Type B pancreatic cell (in vitro differentiated cells): ENCODE measurements at regions not wholly inside any gene's neighbourhood (a gene's known extent, or its start where the extent isn't known, plus 50 kb on each side); places are given as distances from the start of the nearest gene placed in this dataset.
A peak's percentile ranks its signal among the peaks of the same experiment; 100 is the strongest.

ENCODE experiments used
- DNase-seq: peaks from one replicate; pipeline ENCODE4 v3.0.0; 2021; ENCODE audit warnings: mixed read lengths; ENCODE audit not compliant: unreplicated experiment; ENCODE audit errors: extremely low spot score
- H3K27ac Mint-ChIP-seq: 2 replicates; pipeline ENCODE4 v1.8.0; 2021; ENCODE audit warnings: mild to moderate bottlenecking, mixed read lengths
- H3K27me3 Mint-ChIP-seq: 2 replicates; pipeline ENCODE4 v1.8.0; 2021; ENCODE audit warnings: mixed read lengths
- H3K36me3 Mint-ChIP-seq: 2 replicates; pipeline ENCODE4 v1.8.0; 2021; ENCODE audit warnings: mixed read lengths
- H3K4me1 Mint-ChIP-seq: one replicate; pipeline ENCODE4 v1.8.0; 2021; ENCODE audit warnings: mixed read lengths; ENCODE audit not compliant: unreplicated experiment
- H3K4me3 Mint-ChIP-seq: 2 replicates; pipeline ENCODE4 v1.8.0; 2021; ENCODE audit warnings: mild to moderate bottlenecking, mixed read lengths
- H3K9me3 Mint-ChIP-seq: 2 replicates; pipeline ENCODE4 v1.8.0; 2021; ENCODE audit warnings: mixed read lengths
- CTCF ChIP-seq: fragments of 200-600 bp; sonication (generic); conservative IDR thresholded peaks from 2 replicates; pipeline ENCODE4 v1.5.0; 2021; ENCODE audit warnings: antibody characterized with exemption, mild to moderate bottlenecking

GRCh38 chr21:29238053-29238966 is 60.4 kb upstream of the BACH1 start:
- peaks cover 3% of the 10 kb centered on the region for H3K9me3 Mint-ChIP-seq
- DNase-seq: no peak
- TF ChIP-seq CTCF: no peak
- no peaks in the 10 kb centered on the region for H3K4me1 Mint-ChIP-seq
- no peaks in the 10 kb centered on the region for H3K27me3 Mint-ChIP-seq
- H3K4me3 Mint-ChIP-seq: no peak overlapping the region
- no peak overlapping the region for H3K27ac Mint-ChIP-seq
- no peaks in the 10 kb centered on the region for H3K36me3 Mint-ChIP-seq

GRCh38 chr21:29238967-29239290 is 59.8 kb upstream of the BACH1 start:
- peaks cover 5% of the 10 kb centered on the region for H3K9me3 Mint-ChIP-seq
- no peak for TF ChIP-seq CTCF
- no peak overlapping the region for H3K27ac Mint-ChIP-seq
- H3K36me3 Mint-ChIP-seq: no peaks in the 10 kb centered on the region
- no peaks in the 10 kb centered on the region for H3K27me3 Mint-ChIP-seq
- no peaks in the 10 kb centered on the region for H3K4me1 Mint-ChIP-seq
- H3K4me3 Mint-ChIP-seq: no peak overlapping the region
- DNase-seq: no peak

GRCh38 chr21:29240136-29240535 is 58.6 kb upstream of the BACH1 start:
- H3K4me3 Mint-ChIP-seq: no peak overlapping the region
- no peaks in the 10 kb centered on the region for H3K27me3 Mint-ChIP-seq
- peaks cover 5% of the 10 kb centered on the region for H3K9me3 Mint-ChIP-seq
- TF ChIP-seq CTCF: no peak
- H3K4me1 Mint-ChIP-seq: no peaks in the 10 kb centered on the region
- H3K36me3 Mint-ChIP-seq: no peaks in the 10 kb centered on the region
- no peak overlapping the region for H3K27ac Mint-ChIP-seq
- no peak for DNase-seq

GRCh38 chr21:29242201-29242600 is 56.5 kb upstream of the BACH1 start:
- H3K4me3 Mint-ChIP-seq: no peak overlapping the region
- no peaks in the 10 kb centered on the region for H3K4me1 Mint-ChIP-seq
- no peaks in the 10 kb centered on the region for H3K27me3 Mint-ChIP-seq
- H3K27ac Mint-ChIP-seq: no peak overlapping the region
- no peak for DNase-seq
- H3K9me3 Mint-ChIP-seq: peaks cover 5% of the 10 kb centered on the region
- H3K36me3 Mint-ChIP-seq: no peaks in the 10 kb centered on the region
- TF ChIP-seq CTCF: no peak

GRCh38 chr21:29243188-29243587 is 55.5 kb upstream of the BACH1 start:
- Mint-ChIP-seq H3K9me3 (peaks cover 5% of the 10 kb centered on the region), H3K4me3 (no peak overlapping the region), H3K27me3 (no peaks in the 10 kb centered on the region), H3K36me3 (no peaks in the 10 kb centered on the region), H3K27ac (peak overlapping the region; percentile 71), H3K4me1 (no peaks in the 10 kb centered on the region)
- no peak for DNase-seq
- no peak for TF ChIP-seq CTCF
